ENCODE measurements at regions not wholly inside any gene's neighbourhood (a gene's known extent, or its start where the extent isn't known, plus 50 kb on each side); places are given as distances from the start of the nearest gene placed in this dataset.
A peak's percentile ranks its signal among the peaks of the same experiment; 100 is the strongest.

- no peak for FAIRE-seq
- TF ChIP-seq TAF1 (IDR thresholded peaks at IDR 0.05; ENCODE audit: borderline replicate concordance, low read depth, low read length) (no peak), POLR2AphosphoS5 (IDR thresholded peaks at IDR 0.05; ENCODE audit: low read depth, low read length) (no peak), POLR2A (IDR thresholded peaks at IDR 0.05; ENCODE audit: low read depth, low read length) (no peak)
- no peak for DNase-seq (ENCODE audit: insufficient read length)
Observed at GRCh38 chr2:122166820-122167219, 411.4 kb downstream of the TSN start.

- DNase-seq (ENCODE audit: insufficient read length) (no peak), FAIRE-seq (no peak)
- TF ChIP-seq TAF1 (IDR thresholded peaks at IDR 0.05; ENCODE audit: borderline replicate concordance, low read depth, low read length) (no peak), POLR2A (IDR thresholded peaks at IDR 0.05; ENCODE audit: low read depth, low read length) (no peak), POLR2AphosphoS5 (IDR thresholded peaks at IDR 0.05; ENCODE audit: low read depth, low read length) (no peak)
Observed at GRCh38 chr2:122167515-122167914, 412.1 kb downstream of the TSN start.

DNA sequence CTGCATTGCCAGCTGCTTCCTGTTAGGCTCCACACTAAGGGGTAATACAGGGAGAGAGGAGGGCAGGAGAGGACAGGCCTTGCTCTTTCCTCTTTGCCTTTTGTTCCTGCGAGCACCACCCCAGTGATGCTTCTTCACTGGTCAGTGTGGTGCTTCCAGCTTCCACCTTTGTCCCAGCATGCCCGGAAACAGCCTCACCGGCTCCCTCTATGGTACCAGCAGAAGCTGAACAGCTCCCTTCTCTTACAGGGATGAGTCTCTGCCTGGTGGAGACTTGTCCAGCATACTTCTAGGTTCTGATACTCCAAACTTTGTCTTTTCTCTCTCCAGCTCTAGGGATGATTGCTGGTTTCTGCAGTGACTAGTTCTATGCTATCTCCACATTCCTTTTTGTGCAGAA lies 413.3 kb downstream of the TSN start:
- no peak for TF ChIP-seq POLR2A (IDR thresholded peaks at IDR 0.05; ENCODE audit: low read depth, low read length)
- no peak for TF ChIP-seq POLR2AphosphoS5 (IDR thresholded peaks at IDR 0.05; ENCODE audit: low read depth, low read length)
- FAIRE-seq = no peak
- DNase-seq (ENCODE audit: insufficient read length) = no peak

GRCh38 chr2:122172812-122173211 lies 417.4 kb downstream of the TSN start:
- no peak for TF ChIP-seq POLR2A (IDR thresholded peaks at IDR 0.05; ENCODE audit: low read depth, low read length)
- no peak for TF ChIP-seq POLR2AphosphoS5 (IDR thresholded peaks at IDR 0.05; ENCODE audit: low read depth, low read length)
- TF ChIP-seq TAF1 (IDR thresholded peaks at IDR 0.05; ENCODE audit: borderline replicate concordance, low read depth, low read length) = no peak
- no peak for DNase-seq (ENCODE audit: insufficient read length)
- no peak for FAIRE-seq

GRCh38 chr2:122174061-122174460 lies 418.6 kb downstream of the TSN start:
- DNase-seq (ENCODE audit: insufficient read length) (no peak), FAIRE-seq (no peak)
- no peak for TF ChIP-seq POLR2AphosphoS5 (IDR thresholded peaks at IDR 0.05; ENCODE audit: low read depth, low read length)
- no peak for TF ChIP-seq TAF1 (IDR thresholded peaks at IDR 0.05; ENCODE audit: borderline replicate concordance, low read depth, low read length)
- TF ChIP-seq POLR2A (IDR thresholded peaks at IDR 0.05; ENCODE audit: low read depth, low read length) = no peak

GRCh38 chr2:122179492-122180165 lies 424.2 kb downstream of the TSN start:
- TF ChIP-seq POLR2AphosphoS5 (IDR thresholded peaks at IDR 0.05; ENCODE audit: low read depth, low read length) = no peak
- FAIRE-seq (no peak), DNase-seq (ENCODE audit: insufficient read length) (no peak)

- FAIRE-seq (no peak), DNase-seq (ENCODE audit: insufficient read length) (no peak)
- TF ChIP-seq TAF1 (IDR thresholded peaks at IDR 0.05; ENCODE audit: borderline replicate concordance, low read depth, low read length) (no peak), POLR2A (IDR thresholded peaks at IDR 0.05; ENCODE audit: low read depth, low read length) (no peak), POLR2AphosphoS5 (IDR thresholded peaks at IDR 0.05; ENCODE audit: low read depth, low read length) (no peak)
Observed at GRCh38 chr2:122180972-122181371, 425.5 kb downstream of the TSN start.

- no peak for DNase-seq (ENCODE audit: insufficient read length)
- no peak for FAIRE-seq
- TF ChIP-seq POLR2A (IDR thresholded peaks at IDR 0.05; ENCODE audit: low read depth, low read length) (no peak), TAF1 (IDR thresholded peaks at IDR 0.05; ENCODE audit: borderline replicate concordance, low read depth, low read length) (no peak), POLR2AphosphoS5 (IDR thresholded peaks at IDR 0.05; ENCODE audit: low read depth, low read length) (no peak)
Observed at GRCh38 chr2:122182616-122183355, 427.3 kb downstream of the TSN start.

DNA sequence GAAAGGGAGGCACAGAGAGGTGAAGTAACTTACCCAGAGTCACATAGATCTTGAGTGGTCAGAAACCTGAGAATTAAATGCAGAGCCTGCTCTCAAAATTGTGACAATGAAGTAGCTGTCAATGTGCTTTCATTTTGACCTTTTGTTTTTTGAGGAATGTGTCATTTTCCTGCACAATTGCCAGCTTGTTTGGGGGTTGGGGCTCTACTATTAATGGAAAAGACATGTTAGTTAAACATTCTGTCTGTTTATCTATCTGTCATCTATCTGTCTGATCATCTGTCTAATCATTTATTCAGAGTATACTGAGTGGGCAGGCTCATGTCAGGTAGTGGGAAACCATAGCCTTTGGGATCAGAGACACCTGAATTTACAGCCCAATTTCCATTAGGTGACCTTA lies 428.4 kb downstream of the TSN start:
- TF ChIP-seq POLR2AphosphoS5 (IDR thresholded peaks at IDR 0.05; ENCODE audit: low read depth, low read length) (no peak), POLR2A (IDR thresholded peaks at IDR 0.05; ENCODE audit: low read depth, low read length) (no peak), TAF1 (IDR thresholded peaks at IDR 0.05; ENCODE audit: borderline replicate concordance, low read depth, low read length) (no peak)
- DNase-seq (ENCODE audit: insufficient read length) = no peak
- FAIRE-seq = no peak

DNA sequence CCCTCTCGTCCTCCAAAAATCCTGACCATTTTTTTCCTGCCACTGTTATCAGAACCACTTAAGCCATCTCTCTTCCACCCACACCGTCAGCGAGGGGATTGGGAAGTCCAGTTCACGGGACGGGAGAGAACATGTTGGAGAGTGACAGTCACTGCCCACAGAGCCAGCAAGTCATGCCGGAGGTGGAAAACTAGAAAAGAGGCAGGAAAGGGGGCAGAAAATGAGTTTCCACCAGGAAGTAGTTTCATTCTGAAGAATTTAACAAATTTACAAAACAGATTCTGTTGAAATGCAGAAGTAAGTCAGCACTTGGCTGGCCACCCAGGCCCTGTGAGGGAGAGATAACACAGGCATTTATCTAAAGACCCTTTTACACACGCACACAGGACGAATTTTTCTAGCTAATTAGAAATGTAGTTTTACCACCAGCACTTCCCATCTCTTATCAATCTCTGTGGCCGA lies 431.3 kb downstream of the TSN start:
- FAIRE-seq = peak; percentile 24
- no peak for DNase-seq (ENCODE audit: insufficient read length)
- no peak for TF ChIP-seq TAF1 (IDR thresholded peaks at IDR 0.05; ENCODE audit: borderline replicate concordance, low read depth, low read length)
- TF ChIP-seq POLR2A (IDR thresholded peaks at IDR 0.05; ENCODE audit: low read depth, low read length) = no peak
- TF ChIP-seq POLR2AphosphoS5 (IDR thresholded peaks at IDR 0.05; ENCODE audit: low read depth, low read length) = no peak

DNA sequence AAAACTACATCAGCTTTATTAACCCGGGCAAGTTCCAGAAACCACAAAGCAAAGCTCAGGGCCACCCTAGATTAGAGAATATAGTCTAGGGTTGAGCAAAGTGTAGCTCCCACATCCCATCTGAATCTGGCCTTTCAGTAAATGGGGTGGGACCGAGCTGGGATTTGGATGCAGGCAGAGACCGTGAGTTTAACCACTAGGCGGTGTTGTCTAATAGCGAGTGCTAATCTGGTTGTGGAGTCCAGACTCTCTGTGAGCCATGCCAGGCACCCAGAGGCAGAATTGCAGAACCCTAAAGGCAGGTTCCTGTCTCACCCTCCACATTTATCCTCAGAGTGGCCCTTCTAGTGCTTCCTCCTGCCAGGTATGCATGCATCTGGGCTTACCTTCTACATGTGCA lies 435.9 kb downstream of the TSN start:
- FAIRE-seq (peak; percentile 60), DNase-seq (ENCODE audit: insufficient read length) (no peak)
- TF ChIP-seq TAF1 (IDR thresholded peaks at IDR 0.05; ENCODE audit: borderline replicate concordance, low read depth, low read length) (no peak), POLR2A (IDR thresholded peaks at IDR 0.05; ENCODE audit: low read depth, low read length) (no peak), POLR2AphosphoS5 (IDR thresholded peaks at IDR 0.05; ENCODE audit: low read depth, low read length) (no peak)

DNA sequence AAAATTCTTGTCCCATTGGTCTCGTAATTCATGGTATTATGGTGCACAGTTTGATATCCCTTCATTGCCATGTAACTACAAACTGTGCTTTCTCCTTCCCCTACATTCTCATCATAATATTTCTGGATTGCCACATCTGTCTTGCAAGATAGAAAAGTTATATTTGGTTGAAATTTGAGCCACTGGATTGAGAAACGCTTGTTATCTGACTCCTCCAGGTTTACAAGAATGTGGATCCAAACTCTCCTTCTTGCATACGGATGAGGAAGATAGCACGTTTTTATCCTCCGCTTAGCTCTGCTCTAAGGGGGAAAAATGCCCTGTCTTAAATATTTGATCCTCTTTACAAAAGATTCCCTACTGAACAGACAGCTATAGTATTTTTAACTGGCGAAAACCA lies 438.2 kb downstream of the TSN start:
- DNase-seq (ENCODE audit: insufficient read length) (no peak), FAIRE-seq (no peak)
- TF ChIP-seq POLR2AphosphoS5 (IDR thresholded peaks at IDR 0.05; ENCODE audit: low read depth, low read length) = no peak
- no peak for TF ChIP-seq POLR2A (IDR thresholded peaks at IDR 0.05; ENCODE audit: low read depth, low read length)
- TF ChIP-seq TAF1 (IDR thresholded peaks at IDR 0.05; ENCODE audit: borderline replicate concordance, low read depth, low read length) = no peak
